ENCODE measurements at regions not wholly inside any gene's neighbourhood (a gene's known extent, or its start where the extent isn't known, plus 50 kb on each side); places are given as distances from the start of the nearest gene placed in this dataset.

DNA sequence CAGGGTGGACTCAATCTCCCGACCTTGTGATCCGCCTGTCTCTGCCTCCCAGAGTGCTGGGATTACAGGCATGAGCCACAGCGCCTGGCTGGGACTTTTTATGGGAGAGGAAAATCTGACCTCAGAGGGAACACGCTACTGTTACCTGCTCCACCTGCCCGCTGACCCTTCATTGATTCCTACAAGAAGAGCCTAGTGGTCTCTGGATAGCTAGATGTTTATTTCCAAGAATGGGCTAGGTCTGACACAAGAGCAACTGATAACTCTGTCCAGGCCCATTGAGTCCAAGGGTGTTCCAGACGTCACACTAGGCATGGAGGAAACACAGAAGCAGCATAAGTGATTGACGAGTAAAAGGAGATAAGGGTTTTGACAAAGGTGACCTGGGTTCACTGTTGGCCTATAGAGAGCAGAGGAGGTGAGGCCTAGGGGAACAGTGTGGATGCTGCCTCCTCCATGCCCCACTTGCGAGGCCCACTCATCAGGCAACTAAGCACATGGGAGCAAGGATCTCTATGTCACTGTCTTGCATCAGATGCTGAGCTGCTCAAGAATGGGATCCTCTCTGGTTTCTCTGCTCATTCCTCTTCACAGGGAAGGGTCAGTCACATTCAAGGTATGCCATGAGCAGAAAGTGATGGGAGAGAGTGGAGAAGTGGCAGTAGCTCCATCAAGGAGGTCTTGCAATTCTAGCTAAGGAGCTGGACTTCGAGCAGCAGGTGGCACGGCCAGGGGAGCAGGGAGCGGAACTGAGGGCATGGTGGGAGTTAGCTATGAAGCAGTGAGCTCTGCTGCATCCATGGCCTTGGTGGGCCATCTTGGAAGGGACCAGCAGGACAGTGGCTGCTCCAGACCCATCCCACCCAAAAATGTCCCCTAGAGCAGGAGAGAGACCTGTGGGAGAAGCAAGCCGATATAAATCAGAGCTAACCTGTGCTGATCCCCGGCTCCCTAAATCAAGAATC, 145.2 kb downstream of the WSCD1 start:
- TF ChIP-seq, protein P1, sequence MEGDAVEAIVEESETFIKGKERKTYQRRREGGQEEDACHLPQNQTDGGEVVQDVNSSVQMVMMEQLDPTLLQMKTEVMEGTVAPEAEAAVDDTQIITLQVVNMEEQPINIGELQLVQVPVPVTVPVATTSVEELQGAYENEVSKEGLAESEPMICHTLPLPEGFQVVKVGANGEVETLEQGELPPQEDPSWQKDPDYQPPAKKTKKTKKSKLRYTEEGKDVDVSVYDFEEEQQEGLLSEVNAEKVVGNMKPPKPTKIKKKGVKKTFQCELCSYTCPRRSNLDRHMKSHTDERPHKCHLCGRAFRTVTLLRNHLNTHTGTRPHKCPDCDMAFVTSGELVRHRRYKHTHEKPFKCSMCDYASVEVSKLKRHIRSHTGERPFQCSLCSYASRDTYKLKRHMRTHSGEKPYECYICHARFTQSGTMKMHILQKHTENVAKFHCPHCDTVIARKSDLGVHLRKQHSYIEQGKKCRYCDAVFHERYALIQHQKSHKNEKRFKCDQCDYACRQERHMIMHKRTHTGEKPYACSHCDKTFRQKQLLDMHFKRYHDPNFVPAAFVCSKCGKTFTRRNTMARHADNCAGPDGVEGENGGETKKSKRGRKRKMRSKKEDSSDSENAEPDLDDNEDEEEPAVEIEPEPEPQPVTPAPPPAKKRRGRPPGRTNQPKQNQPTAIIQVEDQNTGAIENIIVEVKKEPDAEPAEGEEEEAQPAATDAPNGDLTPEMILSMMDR (IDR thresholded peaks at IDR 0.05; ENCODE audit: extremely low read depth in 1 of 2, insufficient read depth in 1 of 2, low read depth in 1 of 2, low read length in 2 of 2) = no peak
- TF ChIP-seq POLR2A (IDR thresholded peaks at IDR 0.05; ENCODE audit: low read depth, low read length) (no peak), MYC (IDR thresholded peaks at IDR 0.05; ENCODE audit: low read depth, low read length) (no peak), POLR2AphosphoS5 (IDR thresholded peaks at IDR 0.05; ENCODE audit: insufficient read depth, low read depth, low read length) (no peak), EZH2 (IDR thresholded peaks at IDR 0.05; ENCODE audit: borderline replicate concordance, low read depth, low read length, severe bottlenecking) (no peak), JUN (IDR thresholded peaks at IDR 0.05; ENCODE audit: borderline replicate concordance, insufficient read depth, insufficient read length, low read depth) (no peak), GATA2 (IDR thresholded peaks at IDR 0.05; ENCODE audit: insufficient read depth, insufficient read length, low read depth, low read length) (no peak), FOS (IDR thresholded peaks at IDR 0.05; ENCODE audit: borderline replicate concordance, insufficient read depth, low read length) (no peak)
- TF ChIP-seq, protein P2, sequence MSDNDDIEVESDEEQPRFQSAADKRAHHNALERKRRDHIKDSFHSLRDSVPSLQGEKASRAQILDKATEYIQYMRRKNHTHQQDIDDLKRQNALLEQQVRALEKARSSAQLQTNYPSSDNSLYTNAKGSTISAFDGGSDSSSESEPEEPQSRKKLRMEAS (IDR thresholded peaks at IDR 0.05; ENCODE audit: insufficient read depth, insufficient read length) = no peak
